PC-3 (cell line): ENCODE measurements at regions not wholly inside any gene's neighbourhood (a gene's known extent, or its start where the extent isn't known, plus 50 kb on each side); places are given as distances from the start of the nearest gene placed in this dataset.

Experiments used
- ATAC-seq: fragments of 200-7000 bp; cut with Tn5 transposase; 2 replicates; pipeline ENCODE4 v1.9.1; 2020; ENCODE audit warnings: mild to moderate bottlenecking, moderate library complexity
- BruUV-seq: library from RNA; stranded (reverse); fragments of 400-500 nt; replicated peaks from 2 replicates; lab custom pipeline; 2021; lab: Mats Ljungman, UMichigan
- CTCF ChIA-PET: fragments of 300-600 bp; sonication (Branson Sonifier 250); formaldehyde crosslinking; loops from one replicate; lab custom pipeline; 2022; ENCODE audit warnings: antibody characterized with exemption; lab: Charles Lee
- POLR2A ChIA-PET: fragments of 300-600 bp; sonication (Branson Sonifier 250); formaldehyde crosslinking; loops from one replicate; lab custom pipeline; 2022; ENCODE audit warnings: antibody characterized with exemption; ENCODE audit not compliant: unreplicated experiment; lab: Charles Lee
- DNase-seq: peaks from one replicate; pipeline ENCODE4 v3.0.0-alpha.2; 2015
- H2AFZ ChIP-seq: fragments of 300-600 bp; sonication (generic); 2 replicates; pipeline ENCODE4 v1.6.0; 2016; ENCODE audit warnings: antibody characterized with exemption, low read length
- H3F3A ChIP-seq: fragments of 300-600 bp; sonication (generic); one replicate; pipeline ENCODE4 v1.6.0; 2017; ENCODE audit warnings: antibody characterized with exemption, low read length, control low read depth, mild to moderate bottlenecking; ENCODE audit not compliant: unreplicated experiment
- H3K27ac ChIP-seq: fragments of 300-600 bp; sonication (generic); 2 replicates; pipeline ENCODE4 v1.5.1; 2016; ENCODE audit warnings: mild to moderate bottlenecking, low read length
- H3K27me3 ChIP-seq: fragments of 300-600 bp; sonication (generic); 2 replicates; pipeline ENCODE4 v1.6.1; 2016; ENCODE audit warnings: low read length, mixed read lengths
- H3K36me3 ChIP-seq: fragments of 300-600 bp; sonication (generic); 2 replicates; pipeline ENCODE4 v1.6.1; 2016; ENCODE audit warnings: low read depth, mixed run types, low read length, mixed read lengths
- H3K4me1 ChIP-seq: fragments of 300-600 bp; sonication (generic); 2 replicates; pipeline ENCODE4 v1.5.1; 2016; ENCODE audit warnings: low read length; ENCODE audit not compliant: insufficient read depth
- H3K4me2 ChIP-seq: fragments of 300-600 bp; sonication (generic); 2 replicates; pipeline ENCODE4 v1.6.0; 2016; ENCODE audit warnings: low read length
- H3K4me3 ChIP-seq: fragments of 300-600 bp; sonication (generic); 2 replicates; pipeline ENCODE4 v1.5.1; 2016; ENCODE audit warnings: mild to moderate bottlenecking, low read length, mixed read lengths
- H3K79me2 ChIP-seq: fragments of 300-600 bp; sonication (generic); 2 replicates; pipeline ENCODE4 v1.6.1; 2017; ENCODE audit warnings: low read length, mixed read lengths
- H3K9ac ChIP-seq: fragments of 300-600 bp; sonication (generic); 2 replicates; pipeline ENCODE4 v1.6.0; 2016; ENCODE audit warnings: mild to moderate bottlenecking, low read length
- H3K9me2 ChIP-seq: fragments of 300-600 bp; sonication (generic); replicated peaks from 2 replicates; pipeline ENCODE4 v1.6.1; 2016; ENCODE audit warnings: mixed run types, low read length, mixed read lengths
- H3K9me3 ChIP-seq: fragments of 300-600 bp; sonication (generic); 2 replicates; pipeline ENCODE4 v1.6.1; 2016; ENCODE audit warnings: low read length, mixed read lengths
- H4K20me1 ChIP-seq: fragments of 300-600 bp; sonication (generic); 2 replicates; pipeline ENCODE4 v1.6.1; 2016; ENCODE audit warnings: low read length, mixed read lengths
- CTCF ChIP-seq: fragments of 300-600 bp; sonication (generic); conservative IDR thresholded peaks from 2 replicates; pipeline ENCODE4 v1.5.1; 2017; ENCODE audit warnings: antibody characterized with exemption, low read depth, mild to moderate bottlenecking, low read length
- EZH2 ChIP-seq: fragments of 300-600 bp; sonication (generic); IDR thresholded peaks from one replicate; pipeline ENCODE4 v1.6.1; 2017; ENCODE audit warnings: antibody characterized with exemption, mild to moderate bottlenecking, low read length; ENCODE audit not compliant: unreplicated experiment
- EZH2phosphoT487 ChIP-seq: fragments of 300-600 bp; sonication (generic); IDR thresholded peaks from 2 replicates; pipeline ENCODE4 v1.6.1; 2018; ENCODE audit warnings: mild to moderate bottlenecking, antibody characterized with exemption, low read length, borderline replicate concordance
- intact Hi-C: fragments of 100-400 bp; cut with micrococcal nuclease; formaldehyde crosslinking; loops from 2 replicates; pipeline ENCODE4 v1.9.0; 2023

GRCh38 chr2:11968521-11968920 is 222.1 kb downstream of the LPIN1 start:
- no peak overlapping the region for H3K4me3 ChIP-seq
- no peaks in the 10 kb centered on the region for H3K9me3 ChIP-seq
- H3K36me3 ChIP-seq = no peaks in the 10 kb centered on the region
- BruUV-seq = no TSS peak
- intact Hi-C loops = no loop called here
- no peak overlapping the region for H3K4me2 ChIP-seq
- H3K9me2 ChIP-seq = no peaks in the 10 kb centered on the region
- no peak for DNase-seq
- H3K27me3 ChIP-seq = no peaks in the 10 kb centered on the region
- no peak overlapping the region for H2AFZ ChIP-seq
- H3K27ac ChIP-seq = no peak overlapping the region
- ATAC-seq = no peak
- TF ChIP-seq EZH2 = no peak
- TF ChIP-seq CTCF = no peak
- no peak for TF ChIP-seq EZH2phosphoT487
- ChIA-PET CTCF (no interaction called here), POLR2A (no interaction called here)
- H3F3A ChIP-seq = no peaks in the 10 kb centered on the region
- H3K79me2 ChIP-seq = no peaks in the 10 kb centered on the region
- H3K9ac ChIP-seq = no peak overlapping the region
- no peaks in the 10 kb centered on the region for H4K20me1 ChIP-seq
- H3K4me1 ChIP-seq = no peaks in the 10 kb centered on the region

- intact Hi-C loops = no loop called here
- no peak overlapping the region for H3K4me2 ChIP-seq
- H2AFZ ChIP-seq = no peak overlapping the region
- peaks cover 6% of the 10 kb centered on the region; the same call in 1 of the 2 replicates for H3K9me3 ChIP-seq
- POLR2A ChIA-PET = no interaction called here
- no peak overlapping the region for H3K9ac ChIP-seq
- no peak overlapping the region for H3K4me3 ChIP-seq
- H3K79me2 ChIP-seq = no peaks in the 10 kb centered on the region
- CTCF ChIA-PET = no interaction called here
- H4K20me1 ChIP-seq = no peaks in the 10 kb centered on the region
- no peaks in the 10 kb centered on the region for H3K4me1 ChIP-seq
- no peaks in the 10 kb centered on the region for H3K36me3 ChIP-seq
- ATAC-seq = no peak
- no peak overlapping the region for H3K27ac ChIP-seq
- no peaks in the 10 kb centered on the region for H3K9me2 ChIP-seq
- BruUV-seq = no TSS peak
- no peak for DNase-seq
- TF ChIP-seq EZH2phosphoT487 (no peak), CTCF (no peak), EZH2 (no peak)
- no peaks in the 10 kb centered on the region for H3K27me3 ChIP-seq
- H3F3A ChIP-seq = no peaks in the 10 kb centered on the region
Observed at GRCh38 chr2:11969774-11970173, 223.3 kb downstream of the LPIN1 start.

- H3K27ac ChIP-seq = no peak overlapping the region
- peaks cover 6% of the 10 kb centered on the region; the same call in 1 of the 2 replicates for H3K9me3 ChIP-seq
- POLR2A ChIA-PET = no interaction called here
- H3K79me2 ChIP-seq = no peaks in the 10 kb centered on the region
- no peaks in the 10 kb centered on the region for H3K36me3 ChIP-seq
- DNase-seq (no peak), ATAC-seq (no peak)
- H3K4me3 ChIP-seq = no peak overlapping the region
- H3K4me1 ChIP-seq = peaks cover 4% of the 10 kb centered on the region; the same call in 1 of the 2 replicates
- no peak overlapping the region for H2AFZ ChIP-seq
- TF ChIP-seq EZH2phosphoT487 (no peak), CTCF (no peak), EZH2 (no peak)
- H3K9me2 ChIP-seq = no peaks in the 10 kb centered on the region
- no peaks in the 10 kb centered on the region for H3F3A ChIP-seq
- BruUV-seq = no TSS peak
- no peaks in the 10 kb centered on the region for H4K20me1 ChIP-seq
- no peaks in the 10 kb centered on the region for H3K27me3 ChIP-seq
- H3K4me2 ChIP-seq = no peak overlapping the region
- no peak overlapping the region for H3K9ac ChIP-seq
- CTCF ChIA-PET = no interaction called here
- intact Hi-C loops = no loop called here
Observed at GRCh38 chr2:11974573-11974972, 228.1 kb downstream of the LPIN1 start.
